HCT116 (cell line): ENCODE measurements at regions not wholly inside any gene's neighbourhood (a gene's known extent, or its start where the extent isn't known, plus 50 kb on each side); places are given as distances from the start of the nearest gene placed in this dataset.

Source experiments
- ATAC-seq: fragments of 200-7000 bp; cut with Tn5 transposase; 2 replicates; pipeline ENCODE4 v1.9.1; 2020; ENCODE audit warnings: mild to moderate bottlenecking, moderate library complexity
- BruUV-seq: library from RNA; stranded (reverse); fragments of 400-500 nt; replicated peaks from 2 replicates; lab custom pipeline; 2021; lab: Mats Ljungman, UMichigan
- CTCF ChIA-PET: fragments of 300-600 bp; sonication (Branson Sonifier 250); formaldehyde crosslinking; loops from one replicate; lab custom pipeline; 2021; ENCODE audit warnings: antibody characterized with exemption; lab: Charles Lee
- POLR2A ChIA-PET: fragments of 300-600, 350-600 bp; sonication (Branson Sonifier 250); formaldehyde crosslinking; loops from one replicate; lab custom pipeline; 2021; ENCODE audit warnings: antibody characterized with exemption; lab: Charles Lee
- RAD21 ChIA-PET, 2 experiments: fragments of 300-600 bp; sonication (Branson Sonifier 250); formaldehyde crosslinking; loops; one replicate each; lab custom pipeline; 2023; ENCODE audit warnings: low total read pairs in 2 of 2; ENCODE audit not compliant: uncharacterized antibody in 2 of 2, unreplicated experiment in 2 of 2, low non-redundant PET in 1 of 2; lab: Charles Lee
- DNase-seq: peaks from one replicate; pipeline ENCODE4 v3.0.0-alpha.2; 2010; ENCODE audit warnings: low read depth, low spot score
- H2AFZ ChIP-seq: fragments of 200-600 bp; shearing (Covaris generic), sonication (generic); 2 replicates; pipeline ENCODE4 v1.6.1; 2017; ENCODE audit warnings: low read depth, mixed run types, mixed read lengths, antibody characterized with exemption, low read length; ENCODE audit not compliant: poor library complexity, severe bottlenecking
- H3K27ac ChIP-seq: 2 replicates; pipeline ENCODE4 v1.5.1; 2012; ENCODE audit warnings: low read depth, low read length
- H3K27me3 ChIP-seq: fragments of 200-600 bp; sonication (generic); 2 replicates; pipeline ENCODE4 v1.6.1; 2016; ENCODE audit warnings: mixed run types, low read length, mixed read lengths; ENCODE audit not compliant: insufficient read depth
- H3K36me3 ChIP-seq, 2 experiments: fragments of 200-500 bp in 1 of 2; fragments of 200-600 bp in 1 of 2; sonication (Bioruptor generic) in 1 of 2; sonication (generic) in 1 of 2; 2 replicates each; pipeline versions ENCODE4 v1.5.1 to v1.6.1; 2014 to 2016; ENCODE audit warnings: low read length in 2 of 2, inconsistent platforms in 1 of 2, mixed read lengths in 1 of 2, mixed run types in 1 of 2; ENCODE audit not compliant: insufficient read depth in 2 of 2, control insufficient read depth in 1 of 2
- H3K4me1 ChIP-seq, 2 experiments: fragments of 200-600 bp in 1 of 2; sonication (generic) in 1 of 2; 2 replicates each; pipeline versions ENCODE4 v1.5.1 to v1.6.1; 2012 to 2017; ENCODE audit warnings: low read length in 2 of 2, inconsistent platforms in 1 of 2, mild to moderate bottlenecking in 1 of 2, mixed read lengths in 1 of 2, mixed run types in 1 of 2, moderate library complexity in 1 of 2; ENCODE audit not compliant: insufficient read depth in 2 of 2, control insufficient read depth in 1 of 2
- H3K4me2 ChIP-seq: fragments of 200-600 bp; sonication (generic); 2 replicates; pipeline ENCODE4 v1.6.1; 2017; ENCODE audit warnings: mixed run types, low read length, mixed read lengths
- H3K4me3 ChIP-seq, 2 experiments: fragments of 200-600 bp in 1 of 2; sonication (generic) in 1 of 2; replicated peaks in 1 of 2; 2 replicates each; pipeline ENCODE4 v1.5.1; 2011 to 2016; ENCODE audit warnings: low read length in 2 of 2, control low read depth in 1 of 2, low read depth in 1 of 2, mild to moderate bottlenecking in 1 of 2, mixed read lengths in 1 of 2, mixed run types in 1 of 2
- H3K79me2 ChIP-seq: fragments of 200-600 bp; sonication (generic); 2 replicates; pipeline ENCODE4 v1.6.1; 2017; ENCODE audit warnings: mild to moderate bottlenecking, mixed run types, low read length, moderate library complexity, mixed read lengths; ENCODE audit not compliant: insufficient read depth
- H3K9ac ChIP-seq: fragments of 200-600 bp; sonication (generic); 2 replicates; pipeline ENCODE4 v1.6.1; 2016; ENCODE audit warnings: low read length, mixed read lengths
- H3K9me2 ChIP-seq: fragments of 200-600 bp; sonication (generic), shearing (Covaris generic); 2 replicates; pipeline ENCODE4 v1.6.1; 2017; ENCODE audit warnings: mixed run types, mild to moderate bottlenecking, moderate library complexity; ENCODE audit not compliant: insufficient read depth
- H3K9me3 ChIP-seq, 2 experiments: fragments of 200-500 bp in 1 of 2; fragments of 200-600 bp in 1 of 2; sonication (Bioruptor generic) in 1 of 2; sonication (generic) in 1 of 2; 2 replicates each; pipeline ENCODE4 v1.6.1; 2014 to 2017; ENCODE audit warnings: low read length in 2 of 2, mixed read lengths in 2 of 2, inconsistent platforms in 1 of 2, low read depth in 1 of 2, mild to moderate bottlenecking in 1 of 2, mixed run types in 1 of 2, moderate library complexity in 1 of 2; ENCODE audit not compliant: control insufficient read depth in 1 of 2, insufficient read depth in 1 of 2
- H4K20me1 ChIP-seq: fragments of 200-600 bp; sonication (generic), shearing (Covaris generic); 2 replicates; pipeline ENCODE4 v1.6.1; 2017; ENCODE audit warnings: mixed run types, mild to moderate bottlenecking, moderate library complexity; ENCODE audit not compliant: insufficient read depth
- CEBPB ChIP-seq: IDR thresholded peaks from 2 replicates; pipeline ENCODE4 v1.6.1; 2012; ENCODE audit warnings: low read depth
- EGR1 ChIP-seq: IDR thresholded peaks from 2 replicates; pipeline ENCODE4 v1.6.1; 2012; ENCODE audit warnings: low read depth
- ELF1 ChIP-seq: IDR thresholded peaks from 2 replicates; pipeline ENCODE4 v1.6.1; 2012; ENCODE audit warnings: low read depth, borderline replicate concordance
- EZH2 ChIP-seq: fragments of 200-600 bp; sonication (generic); IDR thresholded peaks from 2 replicates; pipeline ENCODE4 v1.6.1; 2017; ENCODE audit warnings: antibody characterized with exemption, mixed run types
- EZH2phosphoT487 ChIP-seq: fragments of 200-600 bp; IDR thresholded peaks from 2 replicates; pipeline ENCODE4 v1.6.1; 2018; ENCODE audit warnings: antibody characterized with exemption, borderline replicate concordance
- POLR2A ChIP-seq: IDR thresholded peaks from 2 replicates; pipeline ENCODE4 v1.7.0; 2011; ENCODE audit warnings: borderline replicate concordance; ENCODE audit not compliant: insufficient read depth, insufficient read length; ENCODE audit errors: extremely low read depth
- POLR2AphosphoS5 ChIP-seq: IDR thresholded peaks from 2 replicates; pipeline ENCODE4 v1.6.1; 2011; ENCODE audit warnings: mild to moderate bottlenecking, low read depth, low read length, moderate library complexity
- RAD21 ChIP-seq: IDR thresholded peaks from 2 replicates; pipeline ENCODE4 v1.6.1; 2012; ENCODE audit warnings: low read depth, mild to moderate bottlenecking
- SP1 ChIP-seq: IDR thresholded peaks from 2 replicates; pipeline ENCODE4 v1.6.1; 2012; ENCODE audit warnings: low read depth
- SRF ChIP-seq: IDR thresholded peaks from 2 replicates; pipeline ENCODE4 v1.6.1; 2012; ENCODE audit warnings: low read depth
- TCF7L2 ChIP-seq: IDR thresholded peaks from 2 replicates; pipeline ENCODE4 v1.7.0; 2011; ENCODE audit warnings: borderline replicate concordance, inconsistent platforms; ENCODE audit not compliant: insufficient read depth, insufficient read length; ENCODE audit errors: extremely low read depth
- intact Hi-C: fragments of 100-400 bp; cut with micrococcal nuclease; formaldehyde crosslinking; loops from 2 replicates; pipeline ENCODE4 v1.10.0; 2022
- TF ChIP-seq, protein P1 (sequence below): IDR thresholded peaks from 2 replicates; pipeline ENCODE4 v1.6.1; 2012
- TF ChIP-seq, protein P2 (sequence below): IDR thresholded peaks from 2 replicates; pipeline ENCODE4 v1.6.1; 2012
- TF ChIP-seq, protein P3 (sequence below), 3 experiments: fragments of 200-600 bp in 1 of 3; sonication (generic) in 1 of 3; IDR thresholded peaks in 2 of 3; conservative IDR thresholded peaks in 1 of 3; 2 replicates each; pipeline ENCODE4 v1.5.1; 2012 to 2017; ENCODE audit warnings: low read depth in 2 of 3, low read length in 2 of 3, antibody characterized with exemption in 1 of 3, borderline replicate concordance in 1 of 3, control low read depth in 1 of 3, mild to moderate bottlenecking in 1 of 3, mixed read lengths in 1 of 3, mixed run types in 1 of 3, moderate library complexity in 1 of 3; ENCODE audit not compliant: insufficient read depth in 1 of 3
- TF ChIP-seq, protein P4 (sequence below): IDR thresholded peaks from 2 replicates; pipeline ENCODE4 v1.6.1; 2012; ENCODE audit warnings: low read depth
- TF ChIP-seq, protein P5 (sequence below): IDR thresholded peaks from 2 replicates; pipeline ENCODE4 v1.6.1; 2011; ENCODE audit warnings: mild to moderate bottlenecking, low read length, moderate library complexity; ENCODE audit not compliant: insufficient replicate concordance; ENCODE audit errors: extremely low read depth

DNA sequence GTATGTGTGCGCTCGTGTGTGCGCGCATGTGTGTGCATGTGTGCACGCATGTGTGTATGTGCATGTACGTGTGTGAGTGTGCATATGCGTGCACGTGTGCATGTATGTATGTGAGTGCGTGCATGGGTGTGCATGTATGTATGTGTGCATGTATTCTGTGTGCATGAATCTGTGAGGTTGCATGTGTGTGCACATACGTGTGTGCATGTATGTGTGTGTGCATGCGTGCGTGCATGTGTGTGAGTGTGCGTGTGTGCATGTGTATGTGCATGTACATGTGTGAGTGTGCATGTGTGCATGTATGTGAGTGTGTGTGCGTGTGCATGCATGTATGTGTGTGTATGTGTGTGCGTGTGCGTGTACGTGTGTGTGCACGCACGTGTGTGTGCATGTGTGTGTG lies 241.5 kb downstream of the SHOX start:
- H3K9me3 ChIP-seq, result no peaks in the 10 kb centered on the region
- no peaks in the 10 kb centered on the region for H3K36me3 ChIP-seq
- no peaks in the 10 kb centered on the region for H4K20me1 ChIP-seq
- H3K4me3 ChIP-seq, result no peak overlapping the region
- H3K9me2 ChIP-seq, result no peaks in the 10 kb centered on the region
- ATAC-seq, result no peak
- H3K4me1 ChIP-seq, result no peaks in the 10 kb centered on the region
- intact Hi-C loops, result no loop called here
- RAD21 ChIA-PET, result no interaction called here
- H3K79me2 ChIP-seq, result no peaks in the 10 kb centered on the region
- POLR2A ChIA-PET, result no interaction called here
- CTCF ChIA-PET, result no interaction called here
- TF ChIP-seq, protein P1, sequence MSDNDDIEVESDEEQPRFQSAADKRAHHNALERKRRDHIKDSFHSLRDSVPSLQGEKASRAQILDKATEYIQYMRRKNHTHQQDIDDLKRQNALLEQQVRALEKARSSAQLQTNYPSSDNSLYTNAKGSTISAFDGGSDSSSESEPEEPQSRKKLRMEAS, result no peak
- TF ChIP-seq RAD21, result no peak
- no peak for TF ChIP-seq EZH2
- no peak for TF ChIP-seq EZH2phosphoT487
- TF ChIP-seq, protein P2, sequence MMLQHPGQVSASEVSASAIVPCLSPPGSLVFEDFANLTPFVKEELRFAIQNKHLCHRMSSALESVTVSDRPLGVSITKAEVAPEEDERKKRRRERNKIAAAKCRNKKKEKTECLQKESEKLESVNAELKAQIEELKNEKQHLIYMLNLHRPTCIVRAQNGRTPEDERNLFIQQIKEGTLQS, result no peak
- TF ChIP-seq, protein P3, sequence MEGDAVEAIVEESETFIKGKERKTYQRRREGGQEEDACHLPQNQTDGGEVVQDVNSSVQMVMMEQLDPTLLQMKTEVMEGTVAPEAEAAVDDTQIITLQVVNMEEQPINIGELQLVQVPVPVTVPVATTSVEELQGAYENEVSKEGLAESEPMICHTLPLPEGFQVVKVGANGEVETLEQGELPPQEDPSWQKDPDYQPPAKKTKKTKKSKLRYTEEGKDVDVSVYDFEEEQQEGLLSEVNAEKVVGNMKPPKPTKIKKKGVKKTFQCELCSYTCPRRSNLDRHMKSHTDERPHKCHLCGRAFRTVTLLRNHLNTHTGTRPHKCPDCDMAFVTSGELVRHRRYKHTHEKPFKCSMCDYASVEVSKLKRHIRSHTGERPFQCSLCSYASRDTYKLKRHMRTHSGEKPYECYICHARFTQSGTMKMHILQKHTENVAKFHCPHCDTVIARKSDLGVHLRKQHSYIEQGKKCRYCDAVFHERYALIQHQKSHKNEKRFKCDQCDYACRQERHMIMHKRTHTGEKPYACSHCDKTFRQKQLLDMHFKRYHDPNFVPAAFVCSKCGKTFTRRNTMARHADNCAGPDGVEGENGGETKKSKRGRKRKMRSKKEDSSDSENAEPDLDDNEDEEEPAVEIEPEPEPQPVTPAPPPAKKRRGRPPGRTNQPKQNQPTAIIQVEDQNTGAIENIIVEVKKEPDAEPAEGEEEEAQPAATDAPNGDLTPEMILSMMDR (IDR thresholded peaks at IDR 0.05 in 2 of 3, conservative IDR thresholded peaks at IDR 0.05 in 1 of 3; ENCODE audit: borderline replicate concordance in 1 of 3, insufficient read depth in 1 of 3, low read depth in 2 of 3, low read length in 2 of 3), result no peak
- TF ChIP-seq POLR2AphosphoS5, result no peak
- TF ChIP-seq, protein P4, sequence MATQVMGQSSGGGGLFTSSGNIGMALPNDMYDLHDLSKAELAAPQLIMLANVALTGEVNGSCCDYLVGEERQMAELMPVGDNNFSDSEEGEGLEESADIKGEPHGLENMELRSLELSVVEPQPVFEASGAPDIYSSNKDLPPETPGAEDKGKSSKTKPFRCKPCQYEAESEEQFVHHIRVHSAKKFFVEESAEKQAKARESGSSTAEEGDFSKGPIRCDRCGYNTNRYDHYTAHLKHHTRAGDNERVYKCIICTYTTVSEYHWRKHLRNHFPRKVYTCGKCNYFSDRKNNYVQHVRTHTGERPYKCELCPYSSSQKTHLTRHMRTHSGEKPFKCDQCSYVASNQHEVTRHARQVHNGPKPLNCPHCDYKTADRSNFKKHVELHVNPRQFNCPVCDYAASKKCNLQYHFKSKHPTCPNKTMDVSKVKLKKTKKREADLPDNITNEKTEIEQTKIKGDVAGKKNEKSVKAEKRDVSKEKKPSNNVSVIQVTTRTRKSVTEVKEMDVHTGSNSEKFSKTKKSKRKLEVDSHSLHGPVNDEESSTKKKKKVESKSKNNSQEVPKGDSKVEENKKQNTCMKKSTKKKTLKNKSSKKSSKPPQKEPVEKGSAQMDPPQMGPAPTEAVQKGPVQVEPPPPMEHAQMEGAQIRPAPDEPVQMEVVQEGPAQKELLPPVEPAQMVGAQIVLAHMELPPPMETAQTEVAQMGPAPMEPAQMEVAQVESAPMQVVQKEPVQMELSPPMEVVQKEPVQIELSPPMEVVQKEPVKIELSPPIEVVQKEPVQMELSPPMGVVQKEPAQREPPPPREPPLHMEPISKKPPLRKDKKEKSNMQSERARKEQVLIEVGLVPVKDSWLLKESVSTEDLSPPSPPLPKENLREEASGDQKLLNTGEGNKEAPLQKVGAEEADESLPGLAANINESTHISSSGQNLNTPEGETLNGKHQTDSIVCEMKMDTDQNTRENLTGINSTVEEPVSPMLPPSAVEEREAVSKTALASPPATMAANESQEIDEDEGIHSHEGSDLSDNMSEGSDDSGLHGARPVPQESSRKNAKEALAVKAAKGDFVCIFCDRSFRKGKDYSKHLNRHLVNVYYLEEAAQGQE, result no peak
- no peak for TF ChIP-seq SP1
- no peak for TF ChIP-seq CEBPB
- no peak for TF ChIP-seq POLR2A
- no peak for TF ChIP-seq ELF1
- TF ChIP-seq EGR1, result no peak
- TF ChIP-seq, protein P5, sequence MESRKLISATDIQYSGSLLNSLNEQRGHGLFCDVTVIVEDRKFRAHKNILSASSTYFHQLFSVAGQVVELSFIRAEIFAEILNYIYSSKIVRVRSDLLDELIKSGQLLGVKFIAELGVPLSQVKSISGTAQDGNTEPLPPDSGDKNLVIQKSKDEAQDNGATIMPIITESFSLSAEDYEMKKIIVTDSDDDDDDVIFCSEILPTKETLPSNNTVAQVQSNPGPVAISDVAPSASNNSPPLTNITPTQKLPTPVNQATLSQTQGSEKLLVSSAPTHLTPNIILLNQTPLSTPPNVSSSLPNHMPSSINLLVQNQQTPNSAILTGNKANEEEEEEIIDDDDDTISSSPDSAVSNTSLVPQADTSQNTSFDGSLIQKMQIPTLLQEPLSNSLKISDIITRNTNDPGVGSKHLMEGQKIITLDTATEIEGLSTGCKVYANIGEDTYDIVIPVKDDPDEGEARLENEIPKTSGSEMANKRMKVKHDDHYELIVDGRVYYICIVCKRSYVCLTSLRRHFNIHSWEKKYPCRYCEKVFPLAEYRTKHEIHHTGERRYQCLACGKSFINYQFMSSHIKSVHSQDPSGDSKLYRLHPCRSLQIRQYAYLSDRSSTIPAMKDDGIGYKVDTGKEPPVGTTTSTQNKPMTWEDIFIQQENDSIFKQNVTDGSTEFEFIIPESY, result no peak
- TF ChIP-seq TCF7L2, result no peak
- no peak for TF ChIP-seq SRF
- no peak overlapping the region for H3K4me2 ChIP-seq
- H2AFZ ChIP-seq, result no peak overlapping the region
- no peak overlapping the region for H3K9ac ChIP-seq
- BruUV-seq, result no TSS peak
- no peak for DNase-seq
- no peak overlapping the region for H3K27ac ChIP-seq
- no peaks in the 10 kb centered on the region for H3K27me3 ChIP-seq
